ENCODE measurements at regions not wholly inside any gene's neighbourhood (a gene's known extent, or its start where the extent isn't known, plus 50 kb on each side); places are given as distances from the start of the nearest gene placed in this dataset.

DNA sequence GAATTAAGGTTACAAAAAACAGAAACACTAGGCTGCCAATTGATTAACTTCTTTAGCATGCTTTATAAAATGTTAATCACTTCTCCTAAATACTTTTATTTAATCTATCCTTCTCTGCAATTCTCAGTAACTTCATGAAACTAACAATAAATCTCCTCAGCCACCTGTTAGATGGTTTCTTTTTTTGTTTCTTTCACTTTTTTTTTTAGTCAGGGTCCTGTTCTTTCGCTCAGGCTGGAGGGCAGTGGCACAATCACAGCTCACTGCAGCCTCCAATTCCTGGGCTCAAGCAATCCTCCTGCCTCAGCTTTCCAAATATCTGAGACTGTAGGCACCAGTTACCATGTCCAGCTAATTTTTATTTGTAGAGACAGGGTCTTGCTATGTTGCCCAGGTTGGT, 213.4 kb upstream of the STK17B start:
- H3K9me3 ChIP-seq, result no peaks in the 10 kb centered on the region
- H3K27ac ChIP-seq, result no peak overlapping the region
- H3K4me3 ChIP-seq, result no peak overlapping the region
- no peaks in the 10 kb centered on the region for H3K4me1 ChIP-seq (replicated peaks)
- no peaks in the 10 kb centered on the region for H3K36me3 ChIP-seq
- WGBS, result 75% methylated on average over 1 of the region's 1 CpG
- intact Hi-C loops (cut with DNase I), result no loop called here
- DNase-seq (ENCODE audit: low spot score), result no peak
- TF ChIP-seq, protein P1, sequence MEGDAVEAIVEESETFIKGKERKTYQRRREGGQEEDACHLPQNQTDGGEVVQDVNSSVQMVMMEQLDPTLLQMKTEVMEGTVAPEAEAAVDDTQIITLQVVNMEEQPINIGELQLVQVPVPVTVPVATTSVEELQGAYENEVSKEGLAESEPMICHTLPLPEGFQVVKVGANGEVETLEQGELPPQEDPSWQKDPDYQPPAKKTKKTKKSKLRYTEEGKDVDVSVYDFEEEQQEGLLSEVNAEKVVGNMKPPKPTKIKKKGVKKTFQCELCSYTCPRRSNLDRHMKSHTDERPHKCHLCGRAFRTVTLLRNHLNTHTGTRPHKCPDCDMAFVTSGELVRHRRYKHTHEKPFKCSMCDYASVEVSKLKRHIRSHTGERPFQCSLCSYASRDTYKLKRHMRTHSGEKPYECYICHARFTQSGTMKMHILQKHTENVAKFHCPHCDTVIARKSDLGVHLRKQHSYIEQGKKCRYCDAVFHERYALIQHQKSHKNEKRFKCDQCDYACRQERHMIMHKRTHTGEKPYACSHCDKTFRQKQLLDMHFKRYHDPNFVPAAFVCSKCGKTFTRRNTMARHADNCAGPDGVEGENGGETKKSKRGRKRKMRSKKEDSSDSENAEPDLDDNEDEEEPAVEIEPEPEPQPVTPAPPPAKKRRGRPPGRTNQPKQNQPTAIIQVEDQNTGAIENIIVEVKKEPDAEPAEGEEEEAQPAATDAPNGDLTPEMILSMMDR (IDR thresholded peaks at IDR 0.05), result no peak
- TF ChIP-seq POLR2AphosphoS5 (IDR thresholded peaks at IDR 0.05), result no peak
- TF ChIP-seq POLR2A (IDR thresholded peaks at IDR 0.05), result no peak
- H3K27me3 ChIP-seq (replicated peaks; ENCODE audit: insufficient read depth), result no peaks in the 10 kb centered on the region

DNA sequence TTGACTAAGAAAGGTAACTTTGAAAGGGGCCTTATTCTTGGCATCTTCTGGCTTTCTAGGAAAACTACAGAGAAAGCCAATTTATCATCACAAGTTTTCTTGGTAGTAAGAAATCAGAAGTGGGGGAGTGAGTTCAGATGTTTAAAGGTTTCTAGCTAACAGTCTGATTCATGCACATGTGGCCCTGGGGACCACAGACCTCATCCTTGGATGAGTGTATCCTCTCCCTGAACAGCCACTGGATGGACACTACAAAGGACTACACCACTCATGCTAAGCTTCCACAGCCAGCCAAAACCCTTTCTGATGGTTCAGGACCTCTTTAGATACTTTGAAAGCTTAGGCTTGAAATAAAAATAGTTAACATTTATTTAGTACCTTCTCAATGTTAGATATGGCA, 218.3 kb upstream of the STK17B start:
- Histone ChIP-seq H3K27ac (no peak overlapping the region), H3K9me3 (no peaks in the 10 kb centered on the region), H3K4me3 (no peak overlapping the region), H3K36me3 (no peaks in the 10 kb centered on the region), H3K4me1 (replicated peaks) (no peaks in the 10 kb centered on the region), H3K27me3 (replicated peaks; ENCODE audit: insufficient read depth) (no peaks in the 10 kb centered on the region)
- TF ChIP-seq POLR2A (IDR thresholded peaks at IDR 0.05) (no peak), POLR2AphosphoS5 (IDR thresholded peaks at IDR 0.05) (no peak)
- no peak for DNase-seq (ENCODE audit: low spot score)
- intact Hi-C loops (cut with DNase I), result no loop called here

DNA sequence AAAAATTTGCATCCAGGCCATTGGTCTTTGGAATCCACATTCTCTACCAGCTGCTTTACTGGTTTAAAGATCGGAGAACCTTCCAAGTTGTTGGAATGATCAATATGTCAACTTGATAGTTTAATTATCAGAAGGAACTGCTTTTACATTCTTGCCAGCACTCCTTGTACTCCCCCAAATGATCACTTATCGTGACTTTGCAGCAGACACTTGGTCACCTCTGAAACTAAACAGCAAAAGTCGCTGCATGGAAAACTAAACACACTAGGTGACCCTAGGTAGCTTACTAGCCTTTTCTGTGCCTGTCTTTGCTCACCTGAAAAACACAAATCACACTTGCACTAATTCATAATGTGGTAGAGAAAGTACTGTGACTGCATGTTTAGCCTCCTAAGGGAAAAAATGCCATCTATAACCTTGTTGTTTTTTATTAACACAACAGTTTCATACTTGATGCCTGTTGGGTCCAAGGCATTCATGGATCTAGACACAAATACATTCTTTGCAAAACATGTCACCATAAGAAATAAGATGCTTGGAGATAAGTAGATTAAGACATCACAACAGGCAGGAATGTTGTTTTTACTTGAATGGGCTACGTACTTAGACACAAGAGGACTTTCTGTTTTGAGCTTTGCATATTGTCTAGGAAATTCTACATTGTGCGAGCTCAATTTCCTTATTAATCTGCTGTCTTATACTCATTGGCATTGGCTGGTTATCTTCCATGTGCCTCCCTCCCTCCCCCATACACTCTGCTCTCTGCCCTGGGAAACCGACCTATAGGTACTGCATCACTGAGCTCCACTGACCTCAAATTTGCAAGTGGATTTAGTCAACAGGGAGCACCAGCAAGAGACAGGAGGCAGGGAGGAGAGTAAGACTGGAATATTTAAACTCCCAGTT, 219.1 kb upstream of the STK17B start:
- Histone ChIP-seq H3K27ac (no peak overlapping the region), H3K4me1 (replicated peaks) (no peaks in the 10 kb centered on the region), H3K36me3 (no peaks in the 10 kb centered on the region), H3K9me3 (no peaks in the 10 kb centered on the region), H3K27me3 (replicated peaks; ENCODE audit: insufficient read depth) (no peaks in the 10 kb centered on the region), H3K4me3 (no peak overlapping the region)
- TF ChIP-seq, protein P1 (IDR thresholded peaks at IDR 0.05), result no peak
- TF ChIP-seq POLR2AphosphoS5 (IDR thresholded peaks at IDR 0.05) (no peak), POLR2A (IDR thresholded peaks at IDR 0.05) (no peak)
- no peak for DNase-seq (ENCODE audit: low spot score)
- 84% methylated on average over 6 of the region's 6 CpGs for WGBS
- intact Hi-C loops (cut with DNase I), result no loop called here

DNA sequence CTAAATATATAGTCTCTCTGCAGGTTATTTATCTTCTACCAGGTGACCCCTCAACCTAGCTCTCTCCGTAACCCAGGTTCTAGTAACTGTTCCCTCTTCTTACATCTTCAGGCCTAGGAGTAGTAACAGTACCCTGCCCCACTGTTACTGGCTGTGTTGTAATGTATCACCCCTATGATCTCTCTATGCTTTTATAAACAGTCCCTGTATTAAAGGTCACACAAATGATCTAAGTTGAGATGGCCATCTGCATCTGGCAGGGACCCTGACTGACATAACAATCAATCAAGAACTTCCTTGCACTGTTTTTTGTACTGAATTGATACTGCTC, 219.7 kb upstream of the STK17B start:
- Histone ChIP-seq H3K4me3 (no peak overlapping the region), H3K36me3 (no peaks in the 10 kb centered on the region), H3K27me3 (replicated peaks; ENCODE audit: insufficient read depth) (no peaks in the 10 kb centered on the region), H3K4me1 (replicated peaks) (no peaks in the 10 kb centered on the region), H3K9me3 (no peaks in the 10 kb centered on the region), H3K27ac (no peak overlapping the region)
- WGBS, result 95% methylated on average over 1 of the region's 1 CpG
- intact Hi-C loops (cut with DNase I), result no loop called here
- DNase-seq (ENCODE audit: low spot score), result no peak
- no peak for TF ChIP-seq POLR2AphosphoS5 (IDR thresholded peaks at IDR 0.05)
- no peak for TF ChIP-seq POLR2A (IDR thresholded peaks at IDR 0.05)
- TF ChIP-seq, protein P1 (IDR thresholded peaks at IDR 0.05), result no peak

DNA sequence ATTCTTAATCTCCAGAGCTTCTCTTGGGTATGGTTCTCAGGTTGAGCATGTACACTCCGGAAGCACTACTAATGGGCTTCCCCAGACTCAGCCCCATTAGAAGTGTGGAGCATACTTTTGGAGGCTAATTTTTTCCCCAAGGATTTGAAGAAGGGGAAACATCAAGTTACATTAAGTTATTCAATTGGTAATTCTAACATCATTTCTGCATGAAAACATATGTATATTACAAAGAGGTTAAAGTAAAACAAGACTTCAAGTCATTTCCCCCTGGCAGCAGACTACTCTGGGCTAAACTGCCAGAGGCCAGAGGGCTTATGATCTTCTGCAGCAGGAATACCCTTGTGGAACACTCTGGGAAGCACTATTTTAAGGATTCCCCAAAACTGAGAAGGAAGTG, 227.7 kb upstream of the STK17B start:
- H3K4me1 ChIP-seq (replicated peaks), result no peaks in the 10 kb centered on the region
- intact Hi-C loops (cut with DNase I), result no loop called here
- H3K9me3 ChIP-seq, result no peaks in the 10 kb centered on the region
- no peak overlapping the region for H3K27ac ChIP-seq
- H3K36me3 ChIP-seq, result no peaks in the 10 kb centered on the region
- no peak overlapping the region for H3K4me3 ChIP-seq
- 95% methylated on average over 1 of the region's 1 CpG for WGBS
- TF ChIP-seq POLR2AphosphoS5 (IDR thresholded peaks at IDR 0.05), result no peak
- TF ChIP-seq, protein P1 (IDR thresholded peaks at IDR 0.05), result no peak
- no peak for TF ChIP-seq POLR2A (IDR thresholded peaks at IDR 0.05)
- DNase-seq (ENCODE audit: low spot score), result no peak
- H3K27me3 ChIP-seq (replicated peaks; ENCODE audit: insufficient read depth), result no peaks in the 10 kb centered on the region
